Body of pancreas (tissue), 4 donors: ENCODE measurements at regions not wholly inside any gene's neighbourhood (a gene's known extent, or its start where the extent isn't known, plus 50 kb on each side); places are given as distances from the start of the nearest gene placed in this dataset.
A peak's percentile ranks its signal among the peaks of the same experiment; 100 is the strongest.
"Not testable (repeated sequence)": the region's sequence is repeated elsewhere in the genome, so short reads cannot be mapped to it uniquely, and the experiment has no call there.

Experiments used
- ATAC-seq: fragments of 150-250 bp; one replicate; pipeline ENCODE4 v1.9.1; 2016
- DNase-seq, 4 donors: peaks; one replicate each; pipeline ENCODE4 v3.0.0-alpha.2; 2019
- H3K27ac ChIP-seq, 4 donors: fragments of 200-600 bp; sonication (generic); 1 replicate in 3 of 4; 2 replicates in 1 of 4; pipeline versions ENCODE4 v1.5.1 to v1.6.1; 2016 to 2019; ENCODE audit warnings: mild to moderate bottlenecking in 1 of 4, mixed read lengths in 1 of 4, moderate library complexity in 1 of 4
- H3K27me3 ChIP-seq, 2 donors: fragments of 200-600 bp; sonication (generic); one replicate each; pipeline ENCODE4 v1.6.0; 2016; ENCODE audit warnings: mild to moderate bottlenecking in 1 of 2
- H3K36me3 ChIP-seq, 2 donors: fragments of 200-600 bp; sonication (generic); replicated peaks in 1 of 2; 2 replicates each; pipeline ENCODE4 v1.5.1; 2016; ENCODE audit warnings: low read depth in 2 of 2; ENCODE audit not compliant: insufficient read depth in 1 of 2
- H3K4me1 ChIP-seq: fragments of 200-600 bp; sonication (generic); one replicate; pipeline ENCODE4 v1.6.0; 2016
- H3K4me3 ChIP-seq, 2 donors: fragments of 200-600 bp; sonication (generic); 1 replicate in 1 of 2; 2 replicates in 1 of 2; pipeline ENCODE4 v1.5.1; 2016 to 2019
- H3K9me3 ChIP-seq, 3 donors: fragments of 200-600 bp; sonication (generic); 1 replicate in 2 of 3; 2 replicates in 1 of 3; pipeline ENCODE4 v1.5.1; 2016
- CTCF ChIP-seq, 7 experiments: fragments of 450-650 bp in 4 of 7; fragments of 200-600 bp in 3 of 7; sonication (generic) in 3 of 7; IDR thresholded peaks; one replicate each; pipeline ENCODE4 v1.5.1; 2016 to 2019; ENCODE audit warnings: antibody characterized with exemption in 7 of 7
- POLR2A ChIP-seq, 3 donors: fragments of 450-650 bp; IDR thresholded peaks; one replicate each; pipeline ENCODE4 v1.6.1; 2016; ENCODE audit warnings: antibody characterized with exemption in 3 of 3, mild to moderate bottlenecking in 2 of 3
- WGBS, 2 donors: methylation state at CpG; one replicate each; pipeline ENCODE4 v1.1.5; 2017; 5-methylcytosine and 5-hydroxymethylcytosine counted together
- intact Hi-C: fragments of 100-400 bp; cut with DNase I; formaldehyde crosslinking; loops from one replicate; pipeline ENCODE4 v1.15.1; 2023

GRCh38 chr2:6186332-6187151 lies 494.4 kb downstream of the SOX11 start:
- peak; percentile 96 for ATAC-seq
- WGBS, 2 donors: 20 to 42% methylated on average over 7 of the region's 7 CpGs
- H3K27ac ChIP-seq: peak overlapping the region; percentile 70 to 87 (median 81)
- H3K36me3 ChIP-seq: no peaks in the 10 kb centered on the region
- no peaks in the 10 kb centered on the region for H3K27me3 ChIP-seq
- peaks cover 45% of the 10 kb centered on the region for H3K4me1 ChIP-seq
- H3K4me3 ChIP-seq: no peak overlapping the region
- DNase-seq: peak; percentile 75 to 89 (median 84)
- TF ChIP-seq CTCF (IDR thresholded peaks at IDR 0.05) (no peak), POLR2A (IDR thresholded peaks at IDR 0.05) (peak in 2 of 3 donors; percentile 47 to 51)
- no peaks in the 10 kb centered on the region for H3K9me3 ChIP-seq
- intact Hi-C loops: no loop called here

GRCh38 chr2:6196449-6196848 lies 504.3 kb downstream of the SOX11 start:
- 76 to 93% methylated on average over 1 of the region's 1 CpG for WGBS, 2 donors
- Histone ChIP-seq H3K9me3 (no peaks in the 10 kb centered on the region), H3K4me3 (no peak overlapping the region), H3K36me3 (no peaks in the 10 kb centered on the region), H3K27ac (no peak overlapping the region), H3K27me3 (no peaks in the 10 kb centered on the region), H3K4me1 (no peaks in the 10 kb centered on the region)
- no peak for TF ChIP-seq POLR2A (IDR thresholded peaks at IDR 0.05)
- TF ChIP-seq CTCF (IDR thresholded peaks at IDR 0.05): no peak
- intact Hi-C loops: no loop called here
- ATAC-seq: no peak
- DNase-seq: no peak

GRCh38 chr2:6198370-6198919 lies 506.3 kb downstream of the SOX11 start:
- H3K27ac ChIP-seq, intact Hi-C loops, H3K27me3 ChIP-seq, DNase-seq, H3K9me3 ChIP-seq, H3K36me3 ChIP-seq, H3K4me3 ChIP-seq, ATAC-seq: not testable (repeated sequence)
- 93% methylated on average over 6 of the region's 6 CpGs for WGBS, 2 donors
- H3K4me1 ChIP-seq: peaks cover 20% of the 10 kb centered on the region

- no peaks in the 10 kb centered on the region for H3K36me3 ChIP-seq
- no peak overlapping the region for H3K4me3 ChIP-seq
- WGBS, 2 donors: 48 to 54% methylated on average over 5 of the region's 5 CpGs
- H3K27ac ChIP-seq: peak overlapping the region; percentile 61 to 79 (median 76)
- no peaks in the 10 kb centered on the region for H3K27me3 ChIP-seq
- H3K4me1 ChIP-seq: peaks cover 42% of the 10 kb centered on the region
- intact Hi-C loops: no loop called here
- ATAC-seq: peak; percentile 59
- TF ChIP-seq CTCF (IDR thresholded peaks at IDR 0.05) (no peak), POLR2A (IDR thresholded peaks at IDR 0.05) (no peak)
- H3K9me3 ChIP-seq: no peaks in the 10 kb centered on the region
- DNase-seq: no peak
Measured at GRCh38 chr2:6202756-6203155, 510.6 kb downstream of the SOX11 start.

- WGBS, 2 donors: 22 to 41% methylated on average over 5 of the region's 5 CpGs
- ATAC-seq (peak; percentile 87), DNase-seq (peak in 1 of 4 donors; percentile 14)
- no peaks in the 10 kb centered on the region for H3K9me3 ChIP-seq
- TF ChIP-seq POLR2A (IDR thresholded peaks at IDR 0.05) (peak in 1 of 3 donors; percentile 8), CTCF (IDR thresholded peaks at IDR 0.05) (peak in 4 of 7 experiments; percentile 26 to 37 (median 29))
- intact Hi-C loops: no loop called here
- H3K4me1 ChIP-seq: peaks cover 42% of the 10 kb centered on the region
- H3K27me3 ChIP-seq: no peaks in the 10 kb centered on the region
- H3K4me3 ChIP-seq: no peak overlapping the region
- no peaks in the 10 kb centered on the region for H3K36me3 ChIP-seq
- peak overlapping the region; percentile 61 to 79 (median 76) for H3K27ac ChIP-seq
Measured at GRCh38 chr2:6203291-6203959, 511.2 kb downstream of the SOX11 start.
